H1 (cell line): ENCODE measurements at regions not wholly inside any gene's neighbourhood (a gene's known extent, or its start where the extent isn't known, plus 50 kb on each side); places are given as distances from the start of the nearest gene placed in this dataset.

Source experiments
- CTCF ChIA-PET: fragments of 300-600 bp; sonication (Branson Sonifier 250); formaldehyde crosslinking; loops from one replicate; lab custom pipeline; 2021; ENCODE audit not compliant: partially characterized antibody; lab: Charles Lee
- POLR2A ChIA-PET: fragments of 300-600 bp; sonication (Branson Sonifier 250); formaldehyde crosslinking; loops from one replicate; lab custom pipeline; 2021; ENCODE audit warnings: inconsistent platforms; ENCODE audit not compliant: partially characterized antibody; lab: Charles Lee
- DNase-seq, 2 experiments: peaks; one replicate each; pipeline versions ENCODE4 v3.0.0 to v3.0.0-alpha.2; 2010 to 2022; ENCODE audit warnings: low spot score in 2 of 2, low read depth in 1 of 2, mixed read lengths in 1 of 2
- FAIRE-seq: peaks from 2 replicates; lab custom pipeline; 2011; peaks lifted over from hg19 to GRCh38; lab: Jason Lieb, UNC
- H2AFZ ChIP-seq: 2 replicates; pipeline ENCODE4 v1.8.1; 2012; ENCODE audit warnings: low read length, inconsistent platforms
- H2AK5ac ChIP-seq: 2 replicates; pipeline ENCODE4 v1.6.1; 2013; ENCODE audit warnings: low read depth, low read length
- H2BK120ac ChIP-seq: replicated peaks from 2 replicates; pipeline ENCODE3; 2013; ENCODE audit warnings: low read depth, low read length, inconsistent platforms
- H2BK12ac ChIP-seq: 2 replicates; pipeline ENCODE4 v1.6.1; 2013; ENCODE audit warnings: low read depth, low read length
- H2BK15ac ChIP-seq: 2 replicates; pipeline ENCODE4 v1.6.1; 2013; ENCODE audit warnings: low read length
- H2BK20ac ChIP-seq: 2 replicates; pipeline ENCODE4 v1.6.1; 2013; ENCODE audit warnings: low read length
- H2BK5ac ChIP-seq: 2 replicates; pipeline ENCODE4 v1.6.1; 2013; ENCODE audit warnings: low read depth, low read length
- H3K14ac ChIP-seq: 2 replicates; pipeline ENCODE4 v1.6.1; 2013; ENCODE audit warnings: inconsistent platforms; ENCODE audit not compliant: insufficient read length
- H3K18ac ChIP-seq: 2 replicates; pipeline ENCODE4 v1.6.1; 2013; ENCODE audit warnings: low read length; ENCODE audit errors: extremely low read depth
- H3K23ac ChIP-seq: 2 replicates; pipeline ENCODE4 v1.6.1; 2013; ENCODE audit warnings: inconsistent platforms; ENCODE audit not compliant: insufficient read length
- H3K23me2 ChIP-seq: 2 replicates; pipeline ENCODE4 v1.6.1; 2013; ENCODE audit warnings: low read depth, low read length
- H3K27ac ChIP-seq: 2 replicates; pipeline ENCODE4 v1.6.1; 2011; ENCODE audit warnings: low read depth, low read length, inconsistent platforms
- H3K27me3 ChIP-seq, 4 experiments: replicated peaks in 1 of 4; 1 replicate in 1 of 4; 2 replicates in 3 of 4; pipeline versions ENCODE4 v1.6.1 to v1.8.1; 2011 to 2013; ENCODE audit warnings: low read length in 3 of 4, mild to moderate bottlenecking in 3 of 4, inconsistent platforms in 2 of 4, mixed read lengths in 2 of 4, moderate library complexity in 1 of 4; ENCODE audit not compliant: control insufficient read depth in 3 of 4, insufficient read depth in 3 of 4; ENCODE audit errors: extremely low read depth in 1 of 4
- H3K36me3 ChIP-seq, 4 experiments: 2 replicates each; pipeline versions ENCODE4 v1.6.1 to v1.8.1; 2011 to 2013; ENCODE audit warnings: mild to moderate bottlenecking in 4 of 4, low read length in 3 of 4, moderate library complexity in 2 of 4, control low read depth in 1 of 4, inconsistent platforms in 1 of 4; ENCODE audit not compliant: insufficient read depth in 4 of 4, control insufficient read depth in 2 of 4
- H3K4ac ChIP-seq: replicated peaks from 2 replicates; pipeline ENCODE3; 2013; ENCODE audit warnings: low read length, low read depth, mixed read lengths, inconsistent platforms; ENCODE audit not compliant: insufficient read length
- H3K4me1 ChIP-seq, 4 experiments: replicated peaks in 1 of 4; 1 replicate in 1 of 4; 2 replicates in 3 of 4; pipeline versions ENCODE4 v1.6.1 to v1.8.1; 2011 to 2013; ENCODE audit warnings: low read length in 3 of 4, inconsistent platforms in 2 of 4, mixed read lengths in 1 of 4; ENCODE audit not compliant: insufficient read depth in 4 of 4, control insufficient read depth in 3 of 4
- H3K4me2 ChIP-seq, 2 experiments: 2 replicates each; pipeline versions ENCODE4 v1.6.1 to v1.8.1; 2011 to 2013; ENCODE audit warnings: low read depth in 2 of 2, low read length in 2 of 2, control low read depth in 1 of 2, inconsistent platforms in 1 of 2, mild to moderate bottlenecking in 1 of 2; ENCODE audit not compliant: insufficient read depth in 1 of 2
- H3K4me3 ChIP-seq, 4 experiments: fragments of 200-600, 300-600 bp in 1 of 4; sonication (generic), shearing (Covaris generic), sonication (Bioruptor Twin) in 1 of 4; 2 replicates each; pipeline versions ENCODE4 v1.5.1 to v1.8.1; 2011 to 2016; ENCODE audit warnings: low read length in 4 of 4, low read depth in 3 of 4, control low read depth in 2 of 4, inconsistent platforms in 2 of 4, mild to moderate bottlenecking in 2 of 4, mixed read lengths in 1 of 4, moderate library complexity in 1 of 4; ENCODE audit not compliant: insufficient read depth in 2 of 4; ENCODE audit errors: extremely low read depth in 1 of 4
- H3K56ac ChIP-seq: replicated peaks from 2 replicates; pipeline ENCODE3; 2013; ENCODE audit warnings: low read depth, mild to moderate bottlenecking, mixed read lengths, low read length, inconsistent platforms; ENCODE audit not compliant: insufficient read length
- H3K79me1 ChIP-seq: 2 replicates; pipeline ENCODE4 v1.6.1; 2013; ENCODE audit warnings: low read depth, low read length, control low read depth
- H3K79me2 ChIP-seq, 2 experiments: 2 replicates each; pipeline versions ENCODE4 v1.6.1 to v1.8.1; 2012 to 2013; ENCODE audit warnings: low read length in 2 of 2, mild to moderate bottlenecking in 2 of 2, inconsistent platforms in 1 of 2; ENCODE audit not compliant: insufficient read depth in 2 of 2, control insufficient read depth in 1 of 2
- H3K9ac ChIP-seq, 4 experiments: replicated peaks in 1 of 4; 1 replicate in 1 of 4; 2 replicates in 3 of 4; pipeline versions ENCODE4 v1.6.1 to v1.8.1; 2011 to 2013; ENCODE audit warnings: low read depth in 3 of 4, low read length in 3 of 4, control low read depth in 2 of 4, mild to moderate bottlenecking in 2 of 4, moderate library complexity in 2 of 4, inconsistent platforms in 1 of 4; ENCODE audit errors: extremely low read depth in 1 of 4
- H3K9me3 ChIP-seq, 2 experiments: 2 replicates each; pipeline versions ENCODE4 v1.6.1 to v1.8.1; 2012 to 2013; ENCODE audit warnings: mild to moderate bottlenecking in 2 of 2, moderate library complexity in 2 of 2, control low read depth in 1 of 2, inconsistent platforms in 1 of 2, low read depth in 1 of 2, low read length in 1 of 2, mixed read lengths in 1 of 2; ENCODE audit not compliant: insufficient read depth in 2 of 2
- H4K20me1 ChIP-seq, 2 experiments: replicated peaks in 1 of 2; 2 replicates each; pipeline versions ENCODE3 to v1.8.1; 2011 to 2013; ENCODE audit warnings: inconsistent platforms in 2 of 2, low read length in 2 of 2, mild to moderate bottlenecking in 1 of 2; ENCODE audit not compliant: insufficient read depth in 2 of 2, control insufficient read depth in 1 of 2
- H4K5ac ChIP-seq: 2 replicates; pipeline ENCODE4 v1.6.1; 2013; ENCODE audit warnings: low read length, low read depth, mixed read lengths, inconsistent platforms; ENCODE audit not compliant: insufficient read length
- H4K8ac ChIP-seq: 2 replicates; pipeline ENCODE4 v1.8.0; 2013; ENCODE audit warnings: mild to moderate bottlenecking, moderate library complexity, low read length, inconsistent platforms; ENCODE audit not compliant: insufficient read depth; ENCODE audit errors: extremely low read depth
- H4K91ac ChIP-seq: replicated peaks from 2 replicates; pipeline ENCODE3; 2013; ENCODE audit warnings: low read length, mixed read lengths, inconsistent platforms; ENCODE audit not compliant: insufficient read length
- JUND ChIP-seq: IDR thresholded peaks from 2 replicates; pipeline ENCODE4 v1.6.1; 2011; ENCODE audit warnings: mild to moderate bottlenecking, improper control_type of control experiment, low read length
- POLR2A ChIP-seq, 2 experiments: IDR thresholded peaks; 1 replicate in 1 of 2; 2 replicates in 1 of 2; pipeline ENCODE4 v1.6.1; 2011; ENCODE audit warnings: low read depth in 2 of 2, low read length in 2 of 2, mild to moderate bottlenecking in 2 of 2; ENCODE audit errors: control extremely low read depth in 1 of 2
- WGBS, 2 experiments: shearing (Covaris generic) in 1 of 2; methylation state at CpG; one replicate each; pipeline versions ENCODE4 v1.1.6 to v1.1.7; 2013 to 2015; ENCODE audit warnings: low lambda C conversion rate in 2 of 2, mixed read lengths in 2 of 2, inconsistent platforms in 1 of 2, low coverage in 1 of 2, missing lambda C conversion rate in 1 of 2; ENCODE audit not compliant: insufficient replicate concordance in 2 of 2, insufficient coverage in 1 of 2, insufficient read length in 1 of 2; ENCODE audit errors: extremely low coverage in 1 of 2, missing lambda C conversion rate in 1 of 2; 5-methylcytosine and 5-hydroxymethylcytosine counted together

GRCh38 chr12:91588874-91589454 lies 406.3 kb upstream of the DCN start:
- no peak overlapping the region for H2BK12ac ChIP-seq
- H3K79me2 ChIP-seq: no peaks in the 10 kb centered on the region
- FAIRE-seq (no peak), DNase-seq (no peak)
- H3K14ac ChIP-seq: no peak overlapping the region
- no peak overlapping the region for H4K91ac ChIP-seq
- no peak overlapping the region for H2AK5ac ChIP-seq
- H3K56ac ChIP-seq: no peak overlapping the region
- POLR2A ChIA-PET: no interaction called here
- H3K4me1 ChIP-seq: no peaks in the 10 kb centered on the region
- no peak overlapping the region for H3K4ac ChIP-seq
- no peak overlapping the region for H2AFZ ChIP-seq
- no peak overlapping the region for H2BK5ac ChIP-seq
- TF ChIP-seq POLR2A (IDR thresholded peaks at IDR 0.05; ENCODE audit: control extremely low read depth in 1 of 2, low read depth in 2 of 2, low read length in 2 of 2): no peak
- no peak for TF ChIP-seq JUND
- H4K8ac ChIP-seq: no peak overlapping the region
- H3K9me3 ChIP-seq: no peaks in the 10 kb centered on the region
- no peak overlapping the region for H2BK15ac ChIP-seq
- CTCF ChIA-PET: interaction anchor here (1.3 kb wide), 1 partner anchor 11 kb away, joined by 4 read pairs; no protein-coding TSS in a partner anchor
- H3K9ac ChIP-seq: no peak overlapping the region
- H3K27me3 ChIP-seq: no peaks in the 10 kb centered on the region
- H3K79me1 ChIP-seq: no peaks in the 10 kb centered on the region
- no peak overlapping the region for H2BK20ac ChIP-seq
- no peak overlapping the region for H3K23ac ChIP-seq
- H4K20me1 ChIP-seq: no peaks in the 10 kb centered on the region
- 87% methylated on average over 2 of the region's 2 CpGs; no CpG with 5 or more reads in 1 of the 2 experiments for WGBS, 2 experiments
- no peak overlapping the region for H3K27ac ChIP-seq
- no peak overlapping the region for H4K5ac ChIP-seq
- H3K36me3 ChIP-seq: no peaks in the 10 kb centered on the region
- no peak overlapping the region for H3K4me2 ChIP-seq
- H3K18ac ChIP-seq: no peak overlapping the region
- no peak overlapping the region for H3K4me3 ChIP-seq
- no peak overlapping the region for H2BK120ac ChIP-seq
- H3K23me2 ChIP-seq: no peaks in the 10 kb centered on the region
